ENCODE measurements at regions not wholly inside any gene's neighbourhood (a gene's known extent, or its start where the extent isn't known, plus 50 kb on each side); places are given as distances from the start of the nearest gene placed in this dataset.

DNA sequence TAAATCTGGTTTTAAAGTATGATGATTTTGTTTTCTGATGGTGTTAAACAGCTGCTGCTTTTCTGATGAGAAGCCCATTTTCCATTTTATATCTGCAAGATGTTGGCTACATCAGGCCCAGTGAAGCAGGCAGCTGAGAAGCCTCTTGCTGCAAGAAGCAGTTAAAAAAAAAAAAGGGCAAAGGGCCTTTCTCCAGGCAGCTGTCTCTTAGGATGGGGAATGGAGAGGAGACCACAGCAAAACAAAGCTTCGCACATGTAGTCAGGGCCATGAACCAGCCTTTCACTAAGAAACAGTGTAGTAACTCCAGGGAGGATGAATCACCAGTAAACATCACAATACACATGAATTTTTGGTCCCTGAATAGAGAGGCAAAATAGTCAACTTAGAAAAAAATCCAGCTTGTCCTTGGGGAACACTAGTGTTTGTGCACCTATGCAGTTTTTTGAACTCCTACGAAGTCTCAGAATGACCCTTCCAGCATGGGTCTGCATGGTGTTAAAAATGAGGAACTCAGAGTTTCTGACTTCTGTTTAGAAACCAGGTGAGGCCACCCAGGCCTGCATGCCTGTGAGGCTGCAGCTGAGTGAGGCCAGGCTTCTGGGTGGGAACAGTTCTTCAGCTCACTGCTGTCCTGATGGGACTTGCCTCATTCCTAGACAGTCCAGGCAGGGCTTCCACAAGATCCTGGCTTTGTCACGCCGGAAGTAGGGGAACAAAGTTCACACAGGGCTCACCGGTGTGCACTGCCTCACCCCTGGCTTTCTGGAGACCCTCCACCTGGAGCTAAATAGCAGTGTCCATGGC, 518.7 kb downstream of the MCTP2 start:
- DNase-seq, result no peak

DNA sequence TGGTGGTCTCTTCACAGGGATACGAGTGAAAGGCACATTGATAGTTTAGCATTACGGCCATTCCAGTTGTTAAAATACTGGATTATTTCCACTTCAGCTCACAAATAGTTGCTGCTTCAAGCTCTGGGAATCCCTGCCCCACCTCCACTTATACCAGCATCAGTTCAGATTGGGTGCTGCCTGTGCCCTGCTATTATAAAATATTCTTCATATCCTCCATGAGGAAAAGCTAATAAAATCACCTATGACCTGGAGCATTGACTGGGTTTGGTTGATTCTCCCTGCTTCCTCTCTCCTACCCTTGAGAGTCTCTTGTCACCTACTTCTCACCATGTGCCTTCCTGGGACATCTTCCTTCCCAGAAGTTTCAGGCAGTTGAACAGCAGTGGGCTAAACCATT, 529.0 kb downstream of the MCTP2 start:
- no peak for DNase-seq

DNA sequence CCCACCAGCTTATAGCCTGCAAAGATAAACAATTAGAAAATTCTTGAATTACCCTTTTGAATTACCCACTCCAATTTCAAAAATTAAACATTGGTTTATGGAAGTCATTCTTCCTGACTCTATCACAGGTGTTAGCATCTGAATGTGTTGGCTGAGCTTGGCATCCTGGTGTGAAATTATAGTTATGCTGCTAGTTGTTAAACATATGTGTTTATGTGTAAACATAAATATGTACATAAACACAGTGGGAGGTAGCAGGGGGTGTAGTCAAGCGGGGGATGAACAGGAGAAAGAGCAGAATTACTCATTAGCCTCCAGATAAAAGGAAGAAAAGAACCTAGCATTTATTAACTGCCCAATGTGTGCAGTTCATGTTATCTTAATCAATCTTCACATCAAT, 530.2 kb downstream of the MCTP2 start:
- DNase-seq, result no peak

DNA sequence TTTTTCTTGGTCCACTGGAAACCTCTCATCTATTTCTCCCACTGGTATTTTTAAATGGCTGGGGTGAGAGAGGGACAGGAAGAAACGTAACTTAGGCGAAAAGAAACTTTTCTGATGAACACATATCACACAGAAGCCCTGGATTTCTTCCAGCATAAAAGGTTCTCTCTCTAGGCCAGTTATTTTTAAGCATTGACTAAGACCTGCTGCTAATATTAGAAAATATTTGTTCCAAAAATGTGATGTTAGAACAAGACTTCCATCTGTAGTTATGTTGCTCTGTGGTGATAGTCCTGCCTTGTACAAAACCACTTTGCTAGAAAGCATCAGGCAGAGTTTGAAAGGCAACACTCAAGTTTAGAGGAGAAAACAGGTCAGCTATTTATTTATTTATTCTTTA, 537.7 kb downstream of the MCTP2 start:
- no peak for DNase-seq

DNA sequence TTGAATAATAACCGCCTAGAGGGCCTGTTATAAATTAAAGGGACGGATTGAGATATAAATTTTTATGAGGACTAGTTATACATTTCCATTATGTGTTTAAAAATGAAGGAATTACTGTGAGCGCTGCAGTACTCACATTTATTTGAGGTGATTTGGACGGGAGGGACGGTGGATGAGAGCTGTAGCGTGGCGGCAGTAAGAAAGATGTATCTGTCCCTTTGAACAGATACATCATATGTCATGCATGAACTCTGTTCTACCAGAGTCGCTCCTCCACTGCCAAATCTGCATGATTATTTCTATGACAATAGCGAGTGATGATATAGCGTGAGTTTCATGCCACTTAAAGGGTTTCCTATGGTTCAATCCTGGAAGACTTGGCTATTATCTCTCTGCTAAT, 538.8 kb downstream of the MCTP2 start:
- DNase-seq, result no peak

DNA sequence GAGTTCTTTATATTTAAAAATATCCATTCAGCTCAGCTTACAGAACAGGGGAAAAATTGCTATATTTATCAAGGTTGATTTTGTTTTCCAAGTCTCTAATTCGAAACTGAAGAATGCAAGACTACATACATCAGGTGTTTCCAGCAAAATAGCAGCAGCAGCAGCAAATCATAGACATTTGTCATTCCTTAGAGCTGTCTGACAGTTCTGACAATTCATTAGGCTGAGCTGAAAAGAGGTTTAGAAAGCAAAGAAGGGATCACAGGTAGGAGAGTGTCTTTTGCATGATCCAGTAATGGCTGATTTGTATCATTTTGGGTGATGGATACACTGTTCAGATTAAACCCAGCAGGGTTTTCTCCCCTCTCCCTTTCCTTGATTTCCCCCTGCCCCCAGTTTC, 545.7 kb downstream of the MCTP2 start:
- no peak for DNase-seq

DNA sequence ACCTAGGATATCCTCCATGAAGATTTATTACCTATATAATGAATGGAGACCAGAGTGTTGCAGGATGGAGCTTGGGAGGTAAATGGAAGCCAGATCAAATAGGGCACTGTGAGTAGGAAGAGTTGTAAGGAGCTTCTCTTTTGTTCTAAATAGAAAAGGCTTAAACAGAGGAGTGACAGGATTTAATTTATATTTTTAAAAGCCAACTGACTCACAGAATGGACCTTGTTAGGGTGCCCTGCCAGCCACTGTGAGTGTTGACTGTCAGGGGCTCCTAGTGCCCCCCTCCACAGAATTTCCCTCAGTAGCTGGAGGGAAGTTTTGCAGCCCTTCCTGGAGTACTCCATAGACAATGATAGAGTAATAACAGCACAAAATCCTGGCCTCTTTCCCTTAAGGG, 547.5 kb downstream of the MCTP2 start:
- DNase-seq, result no peak

DNA sequence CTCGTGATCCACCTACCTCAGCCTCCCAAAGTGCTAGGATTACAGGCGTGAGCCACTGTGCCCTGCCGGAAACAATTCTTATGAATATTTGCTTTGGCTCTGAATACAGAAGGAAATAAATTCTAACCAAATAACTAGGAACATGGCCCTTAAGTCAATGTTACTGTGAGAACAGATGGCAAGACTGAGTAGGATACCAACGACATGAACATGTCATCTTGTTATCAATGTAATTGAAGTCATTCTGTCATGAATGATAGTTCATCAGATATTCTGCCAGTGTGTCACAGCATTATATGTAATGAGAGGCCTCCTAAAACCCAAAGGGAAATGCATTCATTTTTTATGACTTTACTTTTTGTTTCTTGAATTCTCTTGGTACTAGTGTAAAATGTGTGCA, 548.8 kb downstream of the MCTP2 start:
- DNase-seq, result no peak

DNA sequence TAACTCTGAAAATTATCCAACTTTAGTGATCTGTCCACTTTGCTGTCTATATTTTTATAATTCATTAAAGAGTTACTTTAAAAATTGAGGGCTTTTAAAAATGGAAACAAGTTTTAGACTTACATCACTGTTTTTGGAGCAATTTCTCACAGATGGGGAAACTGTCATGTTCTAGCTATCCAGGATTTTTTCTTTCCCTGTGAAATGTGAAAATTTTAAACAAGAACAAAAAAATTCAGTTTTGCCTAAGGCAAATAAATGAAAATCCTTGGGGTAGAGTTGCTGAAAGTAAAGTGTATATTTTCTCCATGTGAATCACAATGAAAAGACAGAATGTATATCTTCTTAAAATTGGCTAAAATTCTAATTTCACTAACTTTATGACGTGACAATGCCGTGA, 553.7 kb downstream of the MCTP2 start:
- no peak for DNase-seq

DNA sequence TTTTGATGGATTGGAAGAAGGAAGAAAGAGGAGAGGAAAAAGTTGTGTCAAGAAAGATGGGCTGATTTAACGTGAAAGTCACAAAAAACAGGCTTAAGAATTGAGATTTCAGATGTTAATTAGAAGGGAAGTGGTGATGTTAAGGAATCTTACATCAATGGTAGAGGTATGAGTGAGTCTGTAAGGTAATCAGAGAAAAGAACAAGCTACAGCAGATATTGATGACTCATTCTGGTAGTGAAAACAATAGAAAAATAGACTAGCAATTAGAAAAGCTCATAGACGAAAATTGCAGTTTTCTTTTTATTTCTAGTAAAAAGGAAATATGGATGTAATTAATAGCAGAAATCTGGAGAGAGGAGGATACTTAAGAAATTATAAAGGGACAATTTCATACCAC, 559.6 kb downstream of the MCTP2 start:
- no peak for DNase-seq

DNA sequence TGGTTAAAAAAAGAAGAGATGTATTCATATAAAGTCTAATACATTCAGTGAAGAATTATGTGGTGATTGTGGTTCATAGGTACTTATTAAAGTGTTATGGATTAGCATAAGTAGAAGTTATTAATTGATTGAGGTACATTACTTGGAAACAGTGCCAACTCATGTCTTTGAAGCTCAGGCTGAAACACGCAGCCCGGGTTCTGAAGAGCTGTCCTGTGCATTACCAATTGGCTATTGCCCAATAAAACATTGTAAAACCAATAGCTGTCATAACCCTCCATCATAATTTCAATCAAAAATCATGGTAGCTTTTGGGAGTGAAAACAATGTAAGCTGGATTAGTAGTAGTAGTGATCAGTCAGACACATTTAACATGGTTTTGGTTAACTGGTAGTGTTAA, 560.1 kb downstream of the MCTP2 start:
- DNase-seq, result no peak

DNA sequence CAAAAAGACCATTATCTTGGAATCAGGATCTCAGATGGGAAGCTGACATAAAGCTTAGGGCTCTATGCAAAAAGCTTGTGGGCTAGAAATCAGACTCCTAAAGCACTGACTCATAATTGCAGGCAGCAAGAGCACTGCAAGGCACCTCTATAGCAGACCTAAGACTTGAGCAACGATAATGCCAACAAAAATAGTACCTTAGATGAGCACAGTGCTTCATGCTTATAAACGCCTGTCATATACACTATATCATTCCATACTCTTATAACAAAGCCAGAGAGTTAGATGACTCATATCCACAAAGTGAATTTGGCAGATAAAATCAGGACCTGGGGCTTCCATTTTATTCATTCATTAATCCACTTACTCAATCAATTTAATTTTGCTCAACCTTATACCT, 560.8 kb downstream of the MCTP2 start:
- no peak for DNase-seq

DNA sequence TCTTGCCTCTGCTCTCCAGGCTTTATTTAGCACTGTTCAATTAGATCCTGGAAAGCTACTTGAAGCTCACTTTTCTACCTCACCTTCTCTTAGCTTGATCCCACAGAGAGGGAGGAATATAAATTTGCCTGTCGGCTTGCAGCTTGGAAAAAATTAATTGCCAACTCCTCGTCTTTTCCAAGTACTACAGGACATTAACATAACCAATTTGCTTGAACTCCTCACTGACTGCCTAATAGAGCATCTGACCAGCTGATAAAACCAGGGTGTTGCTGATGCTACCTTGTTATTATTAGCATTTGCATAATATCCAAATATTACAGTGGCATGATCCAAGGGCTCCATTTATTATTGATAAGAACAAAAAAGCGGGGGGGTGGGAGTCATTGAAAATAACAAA, 561.8 kb downstream of the MCTP2 start:
- DNase-seq, result no peak

DNA sequence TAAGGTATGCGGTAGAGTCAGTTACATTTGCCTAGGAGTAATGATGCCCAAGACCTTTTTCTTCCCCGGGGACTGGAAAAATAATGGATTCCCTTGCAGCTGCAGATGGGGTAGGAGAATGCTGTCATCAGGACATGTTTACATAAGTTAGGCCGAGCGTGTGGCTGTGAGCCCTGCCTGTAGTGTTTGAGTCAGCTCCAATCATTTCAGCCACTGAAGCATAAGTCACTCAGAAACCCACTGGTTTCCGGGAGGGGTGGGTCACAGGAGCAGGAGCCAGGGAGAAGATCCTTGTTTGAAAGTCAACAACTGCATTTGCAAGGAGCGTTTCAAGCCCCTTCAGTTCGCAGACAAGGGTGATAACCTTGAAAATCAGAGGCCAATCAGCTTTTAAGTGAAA, 562.3 kb downstream of the MCTP2 start:
- no peak for DNase-seq

DNA sequence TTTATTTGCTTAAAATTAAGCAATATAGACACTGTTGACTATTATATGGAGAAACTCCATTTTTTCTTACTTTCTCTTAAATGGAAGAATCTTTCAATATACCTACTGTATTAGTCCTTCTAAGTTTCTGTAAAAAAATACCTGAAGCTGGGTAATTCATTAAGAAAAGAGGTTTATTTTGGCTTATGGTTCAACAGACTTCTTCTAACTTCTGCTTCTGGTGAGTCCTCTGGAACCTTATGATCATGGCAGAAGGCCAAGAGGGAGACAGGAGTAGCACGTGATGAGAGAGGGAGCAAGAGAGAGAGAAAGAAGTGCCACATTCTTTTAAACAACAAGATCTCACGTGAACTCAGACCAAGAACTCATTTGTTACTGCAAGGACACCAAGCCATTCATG, 573.3 kb downstream of the MCTP2 start:
- DNase-seq, result no peak

DNA sequence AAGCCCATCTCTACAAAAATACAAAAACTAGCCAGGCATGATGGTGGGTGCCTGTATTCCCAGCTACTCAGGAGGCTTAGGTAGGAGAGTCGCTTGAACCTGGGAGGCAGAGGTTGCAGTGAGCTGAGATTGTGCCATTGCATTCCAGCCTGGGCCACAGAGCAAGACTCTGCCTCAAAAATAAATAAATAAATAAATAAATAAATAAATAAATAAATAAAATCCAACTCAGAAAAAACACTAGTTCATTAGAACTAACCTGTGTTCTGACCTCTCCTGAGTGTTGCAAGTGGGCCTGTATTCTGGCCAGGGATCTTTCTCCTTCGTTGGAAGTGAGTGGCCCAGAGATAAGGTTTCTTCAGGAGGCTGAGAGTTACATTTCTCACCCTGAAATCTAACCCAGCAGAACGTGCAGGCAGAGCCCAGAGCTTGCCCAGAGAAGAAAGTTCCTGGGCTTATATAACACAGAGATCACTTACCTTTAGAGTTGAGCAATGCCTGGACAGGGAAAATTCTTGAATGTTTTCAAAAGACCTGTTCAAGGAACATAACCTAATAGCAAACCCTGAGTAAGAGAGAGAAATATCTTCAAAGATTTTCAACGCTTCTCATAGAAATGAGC, 583.9 kb downstream of the MCTP2 start:
- DNase-seq, result no peak

DNA sequence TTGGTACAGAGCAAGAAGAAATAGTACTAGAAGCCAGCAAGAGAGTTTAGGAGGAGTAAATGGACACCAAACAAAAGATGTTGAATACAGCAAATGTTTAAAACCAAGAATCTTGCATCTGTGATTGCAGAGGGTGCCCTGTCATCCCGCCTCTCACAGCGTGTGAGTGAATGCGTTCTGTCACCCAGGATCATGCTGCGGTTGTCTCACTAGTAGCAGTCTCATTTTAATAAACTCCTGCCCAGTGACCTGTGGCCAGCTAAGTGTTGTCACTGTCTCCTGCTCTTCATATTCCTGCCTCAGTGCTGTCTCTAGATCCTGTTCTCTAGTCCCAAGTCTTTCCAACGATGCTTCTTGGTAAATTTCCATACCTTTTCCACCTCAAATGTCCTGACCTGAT, 584.6 kb downstream of the MCTP2 start:
- DNase-seq, result no peak

DNA sequence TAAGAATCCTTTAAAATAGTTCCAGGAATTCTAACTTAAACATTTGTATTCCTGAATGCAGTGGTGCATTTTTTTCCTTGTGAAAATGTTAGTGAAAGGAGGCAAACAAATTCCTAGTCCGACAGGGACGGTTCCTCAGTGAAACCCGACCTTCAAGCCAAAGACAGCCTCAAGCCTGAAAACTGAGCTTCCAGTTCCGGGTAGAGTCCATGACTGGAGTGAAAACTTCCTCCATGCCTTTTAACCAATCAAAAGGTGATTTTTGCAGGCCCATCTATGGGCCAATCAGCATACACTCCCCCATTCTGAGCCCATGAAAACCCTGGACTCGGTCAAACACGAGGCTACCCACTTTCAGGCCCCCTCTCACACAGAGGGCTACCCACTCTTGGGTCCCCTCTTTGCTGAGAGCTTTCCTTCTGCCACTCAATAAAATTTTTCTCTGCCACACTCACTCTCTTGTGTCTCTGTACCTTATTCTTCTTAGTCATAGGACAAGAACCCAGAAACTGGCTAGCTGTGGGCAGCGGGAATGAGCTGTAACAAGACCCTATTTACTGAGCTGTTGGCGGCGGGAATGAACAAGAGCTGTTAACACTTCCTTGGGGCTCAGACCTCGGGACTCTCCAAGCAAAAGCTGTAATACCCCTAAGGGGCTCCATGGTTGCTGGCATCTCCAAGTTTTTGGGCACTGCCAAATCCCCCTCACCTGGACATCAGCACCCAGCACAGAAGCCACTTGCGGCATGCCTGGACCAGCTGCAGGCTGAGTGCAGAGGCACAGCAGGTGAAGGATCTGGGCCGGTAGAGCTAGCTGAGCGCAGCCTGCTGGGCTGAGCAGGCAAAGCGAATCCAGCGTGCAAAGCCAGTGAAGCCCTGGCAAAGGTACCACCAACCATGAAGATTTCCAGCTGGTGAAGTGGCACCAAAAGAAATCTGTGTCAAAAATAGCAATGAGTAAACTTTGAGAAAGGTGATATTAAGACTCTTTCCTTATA, 598.8 kb downstream of the MCTP2 start:
- no peak for DNase-seq

DNA sequence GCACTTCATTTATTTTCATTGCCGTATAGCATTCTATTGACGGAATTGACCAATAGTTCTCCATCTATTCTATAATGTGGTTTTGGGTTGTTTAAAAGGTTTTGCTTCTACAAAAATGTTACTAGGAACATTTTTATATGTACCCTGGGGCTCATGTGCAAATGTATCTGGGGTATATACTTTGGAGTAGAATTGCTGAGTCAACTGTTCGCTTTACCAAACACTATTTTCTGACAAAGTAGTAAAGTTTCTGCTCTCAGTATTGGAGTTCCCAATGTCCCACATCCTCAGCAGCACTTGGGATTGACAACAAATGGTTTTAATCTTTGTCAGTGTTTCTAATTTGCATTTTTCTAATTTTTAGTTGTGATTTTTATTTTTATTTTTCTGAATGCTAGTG, 602.6 kb downstream of the MCTP2 start:
- DNase-seq, result no peak

DNA sequence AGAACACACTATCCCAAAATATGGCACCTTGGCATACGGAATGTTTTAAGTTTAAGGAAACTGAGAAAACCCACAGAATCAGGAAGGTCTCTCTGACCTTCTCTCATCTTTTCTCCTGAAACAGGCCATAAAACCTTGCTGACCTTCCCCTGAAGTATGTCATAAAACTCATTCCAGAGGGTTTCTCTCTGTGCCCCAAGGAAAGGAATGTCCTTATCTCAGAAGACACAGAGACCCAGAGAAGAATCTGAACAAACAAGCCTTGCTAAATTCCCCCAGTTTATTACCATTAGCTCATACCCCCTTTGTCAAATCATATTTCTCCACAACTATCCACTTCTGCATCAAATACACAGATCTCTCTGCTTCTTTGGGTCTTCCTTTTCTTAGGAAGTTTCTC, 603.1 kb downstream of the MCTP2 start:
- DNase-seq, result no peak

DNA sequence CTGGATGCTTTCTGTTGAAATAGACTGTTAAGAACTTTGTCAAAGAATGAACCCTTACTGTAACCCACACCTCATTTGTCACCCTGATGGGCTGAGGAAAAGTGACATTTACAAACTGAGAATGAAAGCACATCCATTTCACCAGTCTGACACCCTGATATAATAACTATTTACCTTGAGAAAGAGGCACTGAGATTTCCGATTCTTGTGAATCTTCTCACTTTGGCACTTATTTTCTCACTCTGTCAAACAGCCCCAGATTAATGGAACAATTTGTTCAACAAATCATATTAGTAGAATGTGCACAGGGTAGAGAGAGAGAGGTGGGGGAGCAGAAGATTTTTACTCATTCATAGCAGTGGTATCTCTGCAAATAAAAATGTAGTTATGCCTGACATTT, 606.9 kb downstream of the MCTP2 start:
- no peak for DNase-seq
